ENCODE measurements at regions not wholly inside any gene's neighbourhood (a gene's known extent, or its start where the extent isn't known, plus 50 kb on each side); places are given as distances from the start of the nearest gene placed in this dataset.

DNA sequence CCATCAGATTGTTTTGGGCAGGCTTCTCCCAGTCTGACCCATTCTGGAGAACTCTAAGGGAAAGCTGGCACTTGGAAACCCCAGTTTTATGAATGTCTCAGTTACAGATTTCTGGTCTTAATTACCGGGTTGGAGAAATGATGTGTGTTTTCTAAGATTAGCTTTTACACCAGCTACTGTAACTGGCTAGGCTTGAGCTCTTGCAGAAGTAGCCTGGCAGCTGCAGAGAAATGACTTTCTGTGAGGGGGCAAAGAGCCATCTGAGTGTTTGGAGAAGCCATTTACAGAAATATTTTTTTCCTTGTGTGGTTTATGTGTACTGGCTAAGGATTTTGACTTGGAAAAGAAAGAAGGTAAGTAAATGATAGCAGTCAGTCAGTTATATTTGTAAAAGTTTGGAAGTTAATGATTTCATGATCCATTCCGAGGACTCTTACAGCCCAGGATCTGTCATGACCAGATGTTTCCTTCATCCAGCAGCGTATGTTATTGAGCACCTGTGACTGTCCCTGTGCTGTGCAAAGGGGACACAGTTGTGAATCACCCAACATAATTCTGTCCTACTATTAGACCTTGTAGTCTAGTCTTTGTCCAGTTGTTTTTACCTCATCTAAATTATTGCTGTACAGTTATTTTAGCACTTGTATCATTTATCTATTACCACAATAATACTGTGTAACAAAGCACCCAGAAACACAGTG is 53.7 kb upstream of the GDNF start:
- no peak overlapping the region for H3K4me3 ChIP-seq (ENCODE audit: low read depth, low read length)
- DNase-seq (ENCODE audit: low read depth): no peak

DNA sequence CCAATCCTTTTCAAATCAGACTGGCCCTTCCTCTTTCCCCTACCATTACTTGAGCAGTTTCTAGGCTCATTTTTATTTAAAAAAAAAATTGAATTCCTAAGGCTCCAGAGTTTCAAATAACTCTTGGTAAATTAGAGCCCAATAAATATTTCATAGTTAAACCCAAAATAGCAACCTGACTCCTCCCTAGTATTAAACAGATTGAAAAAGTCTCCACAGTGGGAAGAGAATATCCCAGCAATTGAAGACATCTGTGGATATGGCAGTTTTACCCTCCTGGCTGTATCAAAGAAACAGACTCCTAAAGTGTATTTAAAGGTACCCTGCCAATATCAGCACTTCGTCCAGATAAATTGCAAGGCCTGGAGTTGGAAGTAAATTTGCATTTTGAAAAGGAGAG is 52.7 kb upstream of the GDNF start:
- DNase-seq (ENCODE audit: low read depth): no peak

DNA sequence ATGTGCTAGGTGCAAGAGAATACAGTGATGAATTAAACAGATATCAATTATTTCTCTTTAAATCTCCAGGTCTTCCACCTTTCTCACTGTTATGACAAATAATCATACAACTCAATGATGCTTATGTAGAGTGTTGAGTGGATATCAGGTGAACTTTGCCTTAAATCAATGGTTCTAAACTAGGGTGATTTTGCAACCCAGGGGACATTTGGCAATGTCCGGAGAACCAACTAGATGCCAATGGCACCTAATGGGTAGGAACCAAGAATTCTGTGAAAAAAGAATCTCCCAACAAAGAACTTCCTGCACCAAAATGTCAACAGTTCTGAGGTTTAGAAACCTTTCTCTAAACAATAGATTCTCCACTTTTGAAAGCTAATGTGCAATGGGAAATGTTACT is 52.0 kb upstream of the GDNF start:
- DNase-seq (ENCODE audit: low read depth): no peak
- H3K4me3 ChIP-seq (ENCODE audit: low read depth, low read length): no peak overlapping the region

More for the DNA sequence above, 52.7 kb upstream of the GDNF start:
- H3K4me3 ChIP-seq (ENCODE audit: low read depth, low read length): no peak overlapping the region

DNA sequence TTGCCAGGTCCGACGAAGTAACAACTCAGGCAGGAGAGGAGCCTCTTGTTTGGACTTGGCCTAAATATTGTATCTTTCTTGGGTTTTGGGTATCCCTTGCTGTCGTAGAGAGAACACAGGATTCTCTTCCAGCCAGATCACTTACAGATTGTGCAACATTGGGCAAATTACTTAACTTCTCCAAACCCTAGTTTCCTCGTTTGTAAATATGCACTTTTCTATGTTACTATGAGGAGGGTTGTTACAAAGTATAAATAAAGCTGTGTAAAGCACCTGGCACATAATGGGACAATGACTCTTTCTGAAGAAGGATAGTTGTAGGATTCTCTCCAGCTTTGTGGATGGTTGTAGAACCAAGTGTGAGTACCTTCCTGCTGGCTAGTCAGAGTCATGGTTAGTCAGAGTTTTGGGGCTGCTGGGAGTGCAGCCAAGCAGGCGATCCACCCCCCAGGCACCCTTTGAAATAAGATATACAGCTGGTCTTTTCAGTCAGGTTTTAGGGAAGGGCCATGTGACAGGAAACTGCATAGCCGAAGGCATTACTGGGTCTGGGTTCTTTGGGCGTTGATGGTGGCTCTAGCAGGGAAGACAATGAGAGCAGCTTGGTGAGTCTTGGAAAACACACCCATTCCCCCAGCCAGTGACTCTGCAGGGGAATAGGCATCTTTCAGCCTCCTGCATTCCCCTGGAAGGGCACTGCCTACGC is 49.9 kb upstream of the GDNF start:
- peak; percentile 52 for DNase-seq (ENCODE audit: low read depth)
- no peak overlapping the region for H3K4me3 ChIP-seq (ENCODE audit: low read depth, low read length)

Data from skeletal muscle cell (primary cell).